ENCODE measurements at regions not wholly inside any gene's neighbourhood (a gene's known extent, or its start where the extent isn't known, plus 50 kb on each side); places are given as distances from the start of the nearest gene placed in this dataset.
A peak's percentile ranks its signal among the peaks of the same experiment; 100 is the strongest.
"Not testable (repeated sequence)": the region's sequence is repeated elsewhere in the genome, so short reads cannot be mapped to it uniquely, and the experiment has no call there.

GRCh38 chr5:100641833-100642232, 106.7 kb downstream of the FAM174A start:
- H3K27me3 ChIP-seq (ENCODE audit: control insufficient read depth, insufficient read depth, low read length) = no peaks in the 10 kb centered on the region
- H3K36me3 ChIP-seq (ENCODE audit: control insufficient read depth, insufficient read depth, low read length) = no peaks in the 10 kb centered on the region
- 55% methylated on average over 2 of the region's 4 CpGs for WGBS (ENCODE audit: insufficient coverage)
- no peak overlapping the region for H3K27ac ChIP-seq (ENCODE audit: low read depth, low read length)
- no peaks in the 10 kb centered on the region for H3K4me1 ChIP-seq (ENCODE audit: control insufficient read depth, insufficient read depth, low read length)
- DNase-seq (ENCODE audit: low read depth in 4 of 6, low spot score in 6 of 6) = no peak
- H3K9me3 ChIP-seq (ENCODE audit: control insufficient read depth, insufficient read depth, low read length) = no peaks in the 10 kb centered on the region
- no peak overlapping the region for H3K4me3 ChIP-seq (ENCODE audit: low read depth, low read length)

DNA sequence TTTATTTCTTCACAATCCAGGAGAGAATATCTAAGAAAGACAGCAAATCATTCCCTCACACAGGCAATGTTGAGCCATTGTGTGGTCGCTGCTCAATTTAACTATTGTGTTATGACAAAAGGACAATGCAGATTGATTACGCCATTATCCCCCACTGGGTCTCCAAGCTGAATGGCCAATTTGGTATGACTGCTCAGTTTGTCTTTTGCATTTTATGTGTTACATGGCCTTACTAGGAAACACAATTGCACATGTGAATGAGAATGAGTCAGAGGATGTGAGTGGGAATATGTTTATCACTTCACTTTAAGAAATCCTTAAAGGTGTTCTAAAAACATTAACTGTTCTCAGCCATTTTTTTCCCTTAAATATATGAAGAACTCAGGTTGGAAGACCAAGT, 108.3 kb downstream of the FAM174A start:
- WGBS (ENCODE audit: insufficient coverage) = no CpG with 5 or more reads among the region's 2 CpGs
- H3K27ac ChIP-seq (ENCODE audit: low read depth, low read length) = no peak overlapping the region
- no peaks in the 10 kb centered on the region for H3K36me3 ChIP-seq (ENCODE audit: control insufficient read depth, insufficient read depth, low read length)
- H3K4me1 ChIP-seq (ENCODE audit: control insufficient read depth, insufficient read depth, low read length) = no peaks in the 10 kb centered on the region
- H3K4me3 ChIP-seq (ENCODE audit: low read depth, low read length) = no peak overlapping the region
- H3K9me3 ChIP-seq (ENCODE audit: control insufficient read depth, insufficient read depth, low read length) = no peaks in the 10 kb centered on the region
- DNase-seq (ENCODE audit: low read depth in 4 of 6, low spot score in 6 of 6) = peak in 2 of 6 donors; percentile 2 to 61
- H3K27me3 ChIP-seq (ENCODE audit: control insufficient read depth, insufficient read depth, low read length) = no peaks in the 10 kb centered on the region

GRCh38 chr5:100644185-100644584, 109.0 kb downstream of the FAM174A start:
- no peaks in the 10 kb centered on the region for H3K4me1 ChIP-seq (ENCODE audit: control insufficient read depth, insufficient read depth, low read length)
- no peak overlapping the region for H3K4me3 ChIP-seq (ENCODE audit: low read depth, low read length)
- H3K9me3 ChIP-seq (ENCODE audit: control insufficient read depth, insufficient read depth, low read length) = no peaks in the 10 kb centered on the region
- H3K27ac ChIP-seq (ENCODE audit: low read depth, low read length) = no peak overlapping the region
- DNase-seq (ENCODE audit: low read depth in 4 of 6, low spot score in 6 of 6) = no peak
- no peaks in the 10 kb centered on the region for H3K27me3 ChIP-seq (ENCODE audit: control insufficient read depth, insufficient read depth, low read length)
- H3K36me3 ChIP-seq (ENCODE audit: control insufficient read depth, insufficient read depth, low read length) = no peaks in the 10 kb centered on the region
- 19% methylated on average over 2 of the region's 2 CpGs for WGBS (ENCODE audit: insufficient coverage)

DNA sequence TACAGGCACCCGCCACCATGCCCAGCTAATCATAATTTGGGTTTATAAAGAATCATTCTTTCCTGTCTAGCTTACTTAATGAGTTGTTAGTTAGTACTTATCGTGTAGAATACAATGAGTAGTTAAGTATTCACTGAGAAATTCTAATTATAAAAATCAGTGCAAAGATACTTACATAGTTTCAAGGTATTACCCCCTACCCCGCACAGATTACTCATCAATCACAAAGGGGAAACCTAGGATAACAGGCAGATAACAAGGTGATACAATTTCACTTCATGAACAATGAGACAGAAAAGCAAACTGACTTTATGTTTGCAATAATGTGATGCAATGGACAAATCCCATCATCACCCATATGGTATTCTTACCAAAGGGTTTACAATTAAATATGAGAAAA, 109.6 kb downstream of the FAM174A start:
- DNase-seq (ENCODE audit: low read depth in 4 of 6, low spot score in 6 of 6) = no peak
- Histone ChIP-seq H3K4me1 (ENCODE audit: control insufficient read depth, insufficient read depth, low read length) (no peaks in the 10 kb centered on the region), H3K4me3 (ENCODE audit: low read depth, low read length) (no peak overlapping the region), H3K9me3 (ENCODE audit: control insufficient read depth, insufficient read depth, low read length) (no peaks in the 10 kb centered on the region), H3K27me3 (ENCODE audit: control insufficient read depth, insufficient read depth, low read length) (no peaks in the 10 kb centered on the region), H3K36me3 (ENCODE audit: control insufficient read depth, insufficient read depth, low read length) (no peaks in the 10 kb centered on the region), H3K27ac (ENCODE audit: low read depth, low read length) (no peak overlapping the region)
- no CpG with 5 or more reads among the region's 3 CpGs for WGBS (ENCODE audit: insufficient coverage)

DNA sequence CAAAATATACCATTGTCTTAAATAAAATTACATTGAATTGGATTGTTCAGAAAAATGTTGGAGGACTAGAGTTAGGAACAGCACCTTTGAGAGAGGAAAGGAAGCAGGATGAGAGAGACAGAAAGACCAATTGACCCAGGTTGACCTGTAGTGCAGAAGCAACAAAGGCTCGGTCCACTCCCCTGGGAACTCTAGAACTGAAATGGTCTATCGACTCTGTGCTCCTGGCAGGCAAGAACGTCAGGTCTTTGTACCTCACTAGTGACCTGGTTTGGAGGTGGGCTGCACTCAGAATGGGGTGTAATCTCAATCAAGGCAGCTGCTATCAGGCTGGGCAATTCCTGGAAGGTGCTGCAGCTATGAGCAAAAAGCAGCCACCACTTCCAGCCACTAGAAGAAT, 110.8 kb downstream of the FAM174A start:
- Histone ChIP-seq H3K4me1 (ENCODE audit: control insufficient read depth, insufficient read depth, low read length) (no peaks in the 10 kb centered on the region), H3K27ac (ENCODE audit: low read depth, low read length) (no peak overlapping the region), H3K27me3 (ENCODE audit: control insufficient read depth, insufficient read depth, low read length) (no peaks in the 10 kb centered on the region), H3K36me3 (ENCODE audit: control insufficient read depth, insufficient read depth, low read length) (no peaks in the 10 kb centered on the region), H3K9me3 (ENCODE audit: control insufficient read depth, insufficient read depth, low read length) (no peaks in the 10 kb centered on the region), H3K4me3 (ENCODE audit: low read depth, low read length) (no peak overlapping the region)
- no peak for DNase-seq (ENCODE audit: low read depth in 4 of 6, low spot score in 6 of 6)
- WGBS (ENCODE audit: insufficient coverage) = 79% methylated on average over 3 of the region's 3 CpGs

DNA sequence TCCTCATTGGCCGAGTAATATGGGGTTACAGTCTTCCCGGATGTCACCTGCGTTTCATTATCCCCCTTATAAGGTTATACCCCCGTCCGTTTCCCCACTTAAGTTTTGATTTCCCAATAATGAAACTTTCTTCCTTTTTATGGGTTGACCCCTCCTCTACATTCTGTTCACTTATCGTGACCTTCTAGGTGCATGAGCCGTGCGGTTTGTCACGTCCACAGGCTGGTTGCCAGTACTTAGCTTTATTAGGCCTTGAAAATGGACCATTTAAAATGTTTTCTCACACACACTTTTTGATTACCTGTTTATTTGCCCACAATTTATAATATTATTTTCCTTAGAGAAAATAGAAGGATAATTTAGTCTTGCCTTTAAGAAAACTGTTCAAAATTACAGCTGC, 111.5 kb downstream of the FAM174A start:
- H3K9me3 ChIP-seq (ENCODE audit: control insufficient read depth, insufficient read depth, low read length) = no peaks in the 10 kb centered on the region
- H3K4me3 ChIP-seq (ENCODE audit: low read depth, low read length) = no peak overlapping the region
- 86% methylated on average over 9 of the region's 9 CpGs for WGBS (ENCODE audit: insufficient coverage)
- H3K36me3 ChIP-seq (ENCODE audit: control insufficient read depth, insufficient read depth, low read length) = no peaks in the 10 kb centered on the region
- no peak for DNase-seq (ENCODE audit: low read depth in 4 of 6, low spot score in 6 of 6)
- H3K27me3 ChIP-seq (ENCODE audit: control insufficient read depth, insufficient read depth, low read length) = no peaks in the 10 kb centered on the region
- no peak overlapping the region for H3K27ac ChIP-seq (ENCODE audit: low read depth, low read length)
- H3K4me1 ChIP-seq (ENCODE audit: control insufficient read depth, insufficient read depth, low read length) = no peaks in the 10 kb centered on the region

GRCh38 chr5:100647461-100648230, 112.5 kb downstream of the FAM174A start:
- Histone ChIP-seq H3K27me3 (ENCODE audit: control insufficient read depth, insufficient read depth, low read length) (no peaks in the 10 kb centered on the region), H3K27ac (ENCODE audit: low read depth, low read length) (peak overlapping the region; percentile 3), H3K36me3 (ENCODE audit: control insufficient read depth, insufficient read depth, low read length) (no peaks in the 10 kb centered on the region), H3K4me3 (ENCODE audit: low read depth, low read length) (no peak overlapping the region), H3K9me3 (ENCODE audit: control insufficient read depth, insufficient read depth, low read length) (no peaks in the 10 kb centered on the region), H3K4me1 (ENCODE audit: control insufficient read depth, insufficient read depth, low read length) (no peaks in the 10 kb centered on the region)
- 60% methylated on average over 4 of the region's 10 CpGs for WGBS (ENCODE audit: insufficient coverage)
- peak in 5 of 6 donors; percentile 15 to 64 (median 32) for DNase-seq (ENCODE audit: low read depth in 4 of 6, low spot score in 6 of 6)

- H3K27ac ChIP-seq (ENCODE audit: low read depth, low read length) = no peak overlapping the region
- no peaks in the 10 kb centered on the region for H3K36me3 ChIP-seq (ENCODE audit: control insufficient read depth, insufficient read depth, low read length)
- DNase-seq (ENCODE audit: low read depth in 4 of 6, low spot score in 6 of 6) = no peak
- no peaks in the 10 kb centered on the region for H3K27me3 ChIP-seq (ENCODE audit: control insufficient read depth, insufficient read depth, low read length)
- no peak overlapping the region for H3K4me3 ChIP-seq (ENCODE audit: low read depth, low read length)
- H3K9me3 ChIP-seq (ENCODE audit: control insufficient read depth, insufficient read depth, low read length) = no peaks in the 10 kb centered on the region
- H3K4me1 ChIP-seq (ENCODE audit: control insufficient read depth, insufficient read depth, low read length) = no peaks in the 10 kb centered on the region
Observed at GRCh38 chr5:100654895-100655294, 119.7 kb downstream of the FAM174A start.

DNA sequence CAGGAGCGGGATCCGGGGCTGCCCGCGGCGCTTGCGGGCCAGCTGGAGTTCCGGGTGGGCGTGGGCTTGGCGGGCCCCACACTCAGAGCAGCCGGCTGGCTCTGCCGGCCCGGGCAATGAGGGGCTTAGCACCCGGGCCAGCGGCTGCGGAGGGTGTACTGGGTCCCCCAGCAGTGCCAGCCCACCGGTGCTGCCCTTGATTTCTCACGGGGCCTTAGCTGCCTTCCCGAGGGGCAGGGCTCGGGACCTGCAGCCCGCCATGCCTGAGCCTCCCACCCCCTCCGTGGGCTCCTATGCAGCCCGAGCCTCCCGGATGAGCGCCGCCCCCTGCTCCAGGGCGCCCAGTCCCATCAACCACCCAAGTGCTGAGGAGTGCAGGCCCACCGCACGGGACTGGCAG, 121.6 kb downstream of the FAM174A start:
- H3K27me3 ChIP-seq (ENCODE audit: control insufficient read depth, insufficient read depth, low read length); H3K27ac ChIP-seq (ENCODE audit: low read depth, low read length); H3K9me3 ChIP-seq (ENCODE audit: control insufficient read depth, insufficient read depth, low read length); DNase-seq (ENCODE audit: low read depth in 4 of 6, low spot score in 6 of 6); H3K4me1 ChIP-seq (ENCODE audit: control insufficient read depth, insufficient read depth, low read length); H3K36me3 ChIP-seq (ENCODE audit: control insufficient read depth, insufficient read depth, low read length); H3K4me3 ChIP-seq (ENCODE audit: low read depth, low read length): not testable (repeated sequence)
- 92% methylated on average over 27 of the region's 28 CpGs for WGBS (ENCODE audit: insufficient coverage)

DNA sequence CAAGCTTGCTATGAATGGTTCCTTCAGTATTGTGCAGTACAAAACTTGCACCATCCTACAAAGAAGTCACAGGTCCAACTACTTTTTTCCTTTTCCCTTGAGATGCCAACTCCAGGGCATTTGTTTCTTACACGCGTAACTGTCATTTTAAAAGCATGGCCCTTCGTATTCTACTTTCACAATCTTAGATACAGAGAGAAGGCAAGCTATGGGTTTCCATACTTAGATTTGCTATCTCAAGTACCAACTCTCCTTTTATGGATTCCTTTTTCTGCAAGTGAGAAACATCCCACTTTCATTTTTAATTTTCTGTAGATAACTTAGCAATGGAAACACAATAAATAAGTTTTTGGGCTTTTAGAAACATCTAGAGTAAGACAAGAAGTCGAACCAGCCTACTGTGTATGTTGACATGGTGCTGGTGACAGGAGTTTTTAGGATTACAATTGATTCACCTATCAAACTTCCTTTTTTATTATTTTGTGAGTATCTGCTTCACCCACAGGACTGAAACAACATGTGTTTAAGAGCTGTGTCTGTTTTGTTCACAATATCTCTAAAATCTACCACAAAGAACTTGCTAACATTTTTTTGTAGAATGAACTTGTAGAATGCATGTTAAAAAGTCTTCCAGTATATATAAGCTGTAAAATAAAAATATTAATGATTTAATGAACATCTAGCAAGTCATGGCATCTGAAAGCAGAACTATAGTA, 124.1 kb downstream of the FAM174A start:
- H3K27ac ChIP-seq (ENCODE audit: low read depth, low read length) = no peak overlapping the region
- no peaks in the 10 kb centered on the region for H3K9me3 ChIP-seq (ENCODE audit: control insufficient read depth, insufficient read depth, low read length)
- no peaks in the 10 kb centered on the region for H3K27me3 ChIP-seq (ENCODE audit: control insufficient read depth, insufficient read depth, low read length)
- no peak for DNase-seq (ENCODE audit: low read depth in 4 of 6, low spot score in 6 of 6)
- H3K4me3 ChIP-seq (ENCODE audit: low read depth, low read length) = no peak overlapping the region
- WGBS (ENCODE audit: insufficient coverage) = 100% methylated on average over 3 of the region's 4 CpGs
- no peaks in the 10 kb centered on the region for H3K4me1 ChIP-seq (ENCODE audit: control insufficient read depth, insufficient read depth, low read length)
- no peaks in the 10 kb centered on the region for H3K36me3 ChIP-seq (ENCODE audit: control insufficient read depth, insufficient read depth, low read length)
